ENCODE measurements at regions not wholly inside any gene's neighbourhood (a gene's known extent, or its start where the extent isn't known, plus 50 kb on each side); places are given as distances from the start of the nearest gene placed in this dataset.

DNA sequence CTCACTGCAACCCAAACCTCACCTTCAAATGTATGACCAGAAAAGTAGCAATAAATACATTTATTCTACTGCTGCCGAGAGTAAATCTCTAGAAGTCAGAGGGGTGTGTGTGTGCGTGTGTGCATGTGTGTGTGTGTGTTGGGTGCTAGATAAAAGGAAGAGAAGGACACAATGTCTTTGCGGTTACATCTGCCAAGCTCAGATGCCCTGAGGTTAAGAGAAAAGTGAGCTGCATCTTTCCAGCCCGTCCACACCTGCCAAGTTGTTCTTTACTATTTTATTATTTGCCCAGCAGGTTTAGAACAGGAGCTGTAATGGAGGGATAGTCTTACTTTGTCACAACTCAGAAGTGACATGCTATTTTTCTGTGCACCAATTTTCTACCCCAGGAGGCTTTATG, 54.5 kb upstream of the ANKFN1 start:
- TF ChIP-seq EZH2phosphoT487 (IDR thresholded peaks at IDR 0.05; ENCODE audit: low read depth, severe bottlenecking, unreplicated experiment) (no peak), EZH2 (IDR thresholded peaks at IDR 0.05; ENCODE audit: borderline replicate concordance) (no peak)
- TF ChIP-seq, protein P1, sequence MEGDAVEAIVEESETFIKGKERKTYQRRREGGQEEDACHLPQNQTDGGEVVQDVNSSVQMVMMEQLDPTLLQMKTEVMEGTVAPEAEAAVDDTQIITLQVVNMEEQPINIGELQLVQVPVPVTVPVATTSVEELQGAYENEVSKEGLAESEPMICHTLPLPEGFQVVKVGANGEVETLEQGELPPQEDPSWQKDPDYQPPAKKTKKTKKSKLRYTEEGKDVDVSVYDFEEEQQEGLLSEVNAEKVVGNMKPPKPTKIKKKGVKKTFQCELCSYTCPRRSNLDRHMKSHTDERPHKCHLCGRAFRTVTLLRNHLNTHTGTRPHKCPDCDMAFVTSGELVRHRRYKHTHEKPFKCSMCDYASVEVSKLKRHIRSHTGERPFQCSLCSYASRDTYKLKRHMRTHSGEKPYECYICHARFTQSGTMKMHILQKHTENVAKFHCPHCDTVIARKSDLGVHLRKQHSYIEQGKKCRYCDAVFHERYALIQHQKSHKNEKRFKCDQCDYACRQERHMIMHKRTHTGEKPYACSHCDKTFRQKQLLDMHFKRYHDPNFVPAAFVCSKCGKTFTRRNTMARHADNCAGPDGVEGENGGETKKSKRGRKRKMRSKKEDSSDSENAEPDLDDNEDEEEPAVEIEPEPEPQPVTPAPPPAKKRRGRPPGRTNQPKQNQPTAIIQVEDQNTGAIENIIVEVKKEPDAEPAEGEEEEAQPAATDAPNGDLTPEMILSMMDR (IDR thresholded peaks at IDR 0.05; ENCODE audit: poor library complexity): no peak
- Histone ChIP-seq H3K27ac (no peak overlapping the region), H3K9me2 (replicated peaks; ENCODE audit: insufficient read depth) (no peaks in the 10 kb centered on the region), H4K20me1 (ENCODE audit: insufficient read depth, poor library complexity, severe bottlenecking) (no peaks in the 10 kb centered on the region), H3K79me2 (no peaks in the 10 kb centered on the region), H3K4me1 (ENCODE audit: insufficient read depth) (peaks cover 3% of the 10 kb centered on the region), H3K9me3 (ENCODE audit: low read depth) (no peaks in the 10 kb centered on the region), H3K4me3 (no peak overlapping the region), H3K4me2 (no peak overlapping the region), H3K36me3 (replicated peaks; ENCODE audit: insufficient read depth, low read depth) (no peaks in the 10 kb centered on the region), H2AFZ (no peak overlapping the region), H3K27me3 (no peaks in the 10 kb centered on the region)
- DNase-seq (ENCODE audit: low spot score): peak; percentile 0
- WGBS (ENCODE audit: low lambda C conversion rate, missing lambda C conversion rate): 90% methylated on average over 4 of the region's 4 CpGs

- no peak overlapping the region for H2AFZ ChIP-seq
- no peak for TF ChIP-seq EZH2 (IDR thresholded peaks at IDR 0.05; ENCODE audit: borderline replicate concordance)
- TF ChIP-seq, protein P1 (IDR thresholded peaks at IDR 0.05; ENCODE audit: poor library complexity): no peak
- TF ChIP-seq EZH2phosphoT487 (IDR thresholded peaks at IDR 0.05; ENCODE audit: low read depth, severe bottlenecking, unreplicated experiment): no peak
- 84% methylated on average over 5 of the region's 5 CpGs for WGBS (ENCODE audit: low lambda C conversion rate, missing lambda C conversion rate)
Measured at GRCh38 chr17:56099649-56100048, 53.6 kb upstream of the ANKFN1 start.

More at GRCh38 chr17:56099649-56100048, 53.6 kb upstream of the ANKFN1 start:
- Histone ChIP-seq H3K4me2 (no peak overlapping the region), H3K27ac (no peak overlapping the region), H3K27me3 (no peaks in the 10 kb centered on the region), H3K79me2 (no peaks in the 10 kb centered on the region), H4K20me1 (ENCODE audit: insufficient read depth, poor library complexity, severe bottlenecking) (no peaks in the 10 kb centered on the region), H3K4me3 (no peak overlapping the region), H3K4me1 (ENCODE audit: insufficient read depth) (peaks cover 3% of the 10 kb centered on the region), H3K9me2 (replicated peaks; ENCODE audit: insufficient read depth) (no peaks in the 10 kb centered on the region), H3K36me3 (replicated peaks; ENCODE audit: insufficient read depth, low read depth) (no peaks in the 10 kb centered on the region), H3K9me3 (ENCODE audit: low read depth) (no peaks in the 10 kb centered on the region)
- peak; percentile 1 for DNase-seq (ENCODE audit: low spot score)
